NOMO-1 treated with dmso at 0.1 percent for 144 hours (cell line): ENCODE measurements at regions not wholly inside any gene's neighbourhood (a gene's known extent, or its start where the extent isn't known, plus 50 kb on each side); places are given as distances from the start of the nearest gene placed in this dataset.
A peak's percentile ranks its signal among the peaks of the same experiment; 100 is the strongest.

Experiments
- DNase-seq: peaks from one replicate; lab custom pipeline; 2025; ENCODE audit not compliant: unreplicated experiment; lab: John Stamatoyannopoulos, UW

- DNase-seq, result no peak
Measured at GRCh38 chr1:233514946-233515391, 98.9 kb upstream of the KCNK1 start.

GRCh38 chr1:233516732-233517131, 97.2 kb upstream of the KCNK1 start:
- no peak for DNase-seq

GRCh38 chr1:233518344-233518743, 95.6 kb upstream of the KCNK1 start:
- peak; percentile 45 for DNase-seq

- DNase-seq, result no peak
Measured at GRCh38 chr1:233520261-233521191, 93.4 kb upstream of the KCNK1 start.

GRCh38 chr1:233523047-233523446, 90.9 kb upstream of the KCNK1 start:
- no peak for DNase-seq

GRCh38 chr1:233527818-233528217, 86.1 kb upstream of the KCNK1 start:
- no peak for DNase-seq

- no peak for DNase-seq
Measured at GRCh38 chr1:233530665-233531386, 83.1 kb upstream of the KCNK1 start.

- no peak for DNase-seq
Measured at GRCh38 chr1:233540816-233541215, 73.1 kb upstream of the KCNK1 start.

GRCh38 chr1:233543338-233544255, 70.3 kb upstream of the KCNK1 start:
- no peak for DNase-seq

- DNase-seq, result no peak
Measured at GRCh38 chr1:233544304-233544703, 69.6 kb upstream of the KCNK1 start.

GRCh38 chr1:233547726-233548125, 66.2 kb upstream of the KCNK1 start:
- no peak for DNase-seq

- no peak for DNase-seq
Measured at GRCh38 chr1:233549404-233549803, 64.5 kb upstream of the KCNK1 start.

GRCh38 chr1:233549917-233550316, 64.0 kb upstream of the KCNK1 start:
- DNase-seq, result no peak

GRCh38 chr1:233554037-233554436, 59.9 kb upstream of the KCNK1 start:
- DNase-seq, result no peak

GRCh38 chr1:233561708-233562426, 52.0 kb upstream of the KCNK1 start:
- no peak for DNase-seq
